HFF-Myc (cell line): ENCODE measurements at regions not wholly inside any gene's neighbourhood (a gene's known extent, or its start where the extent isn't known, plus 50 kb on each side); places are given as distances from the start of the nearest gene placed in this dataset.

Source experiments
- DNase-seq: peaks from one replicate; pipeline ENCODE4 v3.0.0-alpha.2; 2011; ENCODE audit warnings: low read depth; ENCODE audit errors: extremely low read depth
- H3K4me3 ChIP-seq: replicated peaks from 2 replicates; pipeline ENCODE4 v1.5.1; 2011; ENCODE audit warnings: low read depth, mild to moderate bottlenecking, control low read depth, low read length
- CTCF ChIP-seq: IDR thresholded peaks from 2 replicates; pipeline ENCODE4 v1.5.1; 2012; ENCODE audit warnings: mild to moderate bottlenecking, low read depth, low read length, control low read depth; ENCODE audit errors: missing control alignments

DNA sequence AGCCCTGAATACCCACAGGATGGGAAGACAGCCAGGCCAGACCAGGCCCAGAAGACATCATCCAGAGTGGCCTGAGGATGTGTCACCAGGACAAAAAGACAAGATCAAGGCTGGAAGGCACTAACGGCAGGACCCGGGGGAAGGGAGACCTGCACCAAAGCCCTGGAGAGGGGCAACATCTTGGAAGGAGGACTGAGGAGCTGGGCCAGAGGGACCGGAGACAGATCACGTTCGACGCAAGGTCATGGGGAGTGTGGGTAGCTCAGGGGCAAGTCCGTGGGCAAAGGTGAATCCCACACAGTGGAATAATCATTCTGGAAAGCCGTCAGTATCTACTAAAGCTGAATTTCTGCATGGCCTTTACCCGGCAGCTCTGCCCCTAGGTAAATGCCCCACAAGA is 478.6 kb downstream of the MATN1 start:
- no peak for TF ChIP-seq CTCF
- H3K4me3 ChIP-seq, result no peak overlapping the region
- no peak for DNase-seq

- H3K4me3 ChIP-seq, result no peak overlapping the region
- no peak for TF ChIP-seq CTCF
- no peak for DNase-seq
Measured at GRCh38 chr1:30242722-30243457, 480.5 kb downstream of the MATN1 start.

- no peak for TF ChIP-seq CTCF
- DNase-seq, result no peak
- H3K4me3 ChIP-seq, result no peak overlapping the region
Measured at GRCh38 chr1:30242168-30242567, 481.2 kb downstream of the MATN1 start.

DNA sequence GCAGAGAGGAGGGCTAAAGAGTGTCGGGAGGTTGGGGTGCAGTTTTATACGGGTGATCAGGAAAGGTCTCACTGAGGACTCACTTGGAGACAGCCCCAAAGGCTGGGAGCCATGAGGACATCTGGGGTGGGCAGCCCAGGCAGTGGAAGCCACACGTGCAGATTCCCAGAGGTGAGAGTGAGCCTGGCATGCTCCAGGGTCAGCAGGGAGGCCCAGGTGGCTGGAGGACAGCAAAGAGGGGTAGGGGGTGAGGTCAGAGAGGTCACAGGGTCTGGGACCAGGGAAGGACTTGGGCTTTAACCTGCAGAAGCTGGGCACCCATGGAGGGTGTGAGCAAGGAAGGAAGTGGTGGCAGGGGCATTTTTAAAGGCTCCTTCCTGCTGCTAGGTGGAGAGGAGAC is 481.7 kb downstream of the MATN1 start:
- TF ChIP-seq CTCF, result no peak
- no peak for DNase-seq
- no peak overlapping the region for H3K4me3 ChIP-seq

DNA sequence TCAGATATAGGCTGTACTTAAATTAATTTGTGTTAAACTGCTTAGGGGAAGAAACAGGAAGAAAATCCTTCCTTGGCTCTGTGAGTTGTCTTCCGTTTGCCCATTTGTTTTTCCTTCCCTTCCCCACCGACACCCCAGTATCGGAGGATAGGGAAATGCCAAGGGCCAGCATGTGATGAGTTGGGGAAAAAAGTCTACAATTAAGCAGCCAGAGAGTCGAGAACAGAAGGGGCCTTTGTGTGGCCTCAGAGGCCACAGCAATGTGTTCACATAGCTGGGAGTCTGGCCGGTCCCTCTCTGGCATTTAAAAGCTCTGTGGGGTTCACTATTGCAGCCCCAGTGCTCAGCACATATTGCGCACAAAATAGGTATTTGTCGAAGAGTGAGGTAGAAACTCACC is 489.3 kb downstream of the MATN1 start:
- no peak for DNase-seq
- no peak overlapping the region for H3K4me3 ChIP-seq
- no peak for TF ChIP-seq CTCF

DNA sequence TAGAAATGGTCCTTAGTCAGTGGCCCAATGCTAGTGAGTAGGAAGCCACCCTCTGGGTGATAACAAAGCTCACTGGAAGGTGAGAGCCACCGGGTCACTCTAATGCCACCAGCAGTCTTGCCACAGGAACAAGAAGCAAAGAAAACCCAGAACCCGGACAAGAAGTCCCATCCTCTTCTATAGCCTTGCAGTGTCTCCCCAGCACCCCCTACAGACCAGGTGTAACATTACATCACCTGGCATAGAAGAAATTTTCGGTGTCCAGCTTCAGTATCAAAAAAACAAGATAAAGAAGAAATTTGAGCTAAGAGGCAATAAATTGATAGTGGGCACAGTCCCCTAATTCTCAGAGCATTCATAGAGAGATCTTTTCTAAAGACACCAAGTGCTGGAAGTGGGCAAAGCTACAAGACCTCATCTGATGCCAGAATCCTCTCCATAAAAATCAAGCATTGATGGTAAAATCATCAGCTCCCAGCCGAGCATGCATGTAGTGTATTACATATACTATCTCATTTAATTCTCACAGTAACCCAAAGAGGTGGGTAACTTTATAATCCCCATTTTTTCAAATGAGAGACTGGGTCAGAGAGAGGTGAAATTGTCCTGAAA is 491.0 kb downstream of the MATN1 start:
- H3K4me3 ChIP-seq, result no peak overlapping the region
- DNase-seq, result no peak
- TF ChIP-seq CTCF, result peak; percentile 61
